OCI-LY7 (cell line): ENCODE measurements at regions not wholly inside any gene's neighbourhood (a gene's known extent, or its start where the extent isn't known, plus 50 kb on each side); places are given as distances from the start of the nearest gene placed in this dataset.

Source experiments
- BruUV-seq: library from RNA; stranded (reverse); fragments of 400-500 nt; replicated peaks from 2 replicates; lab custom pipeline; 2021; lab: Mats Ljungman, UMichigan
- CTCF ChIA-PET: fragments of 300-600 bp; sonication (Branson Sonifier 250); formaldehyde crosslinking; loops from one replicate; lab custom pipeline; 2022; ENCODE audit warnings: antibody characterized with exemption; ENCODE audit not compliant: unreplicated experiment; lab: Charles Lee
- POLR2A ChIA-PET: fragments of 300-600 bp; sonication (Branson Sonifier 250); formaldehyde crosslinking; loops from one replicate; lab custom pipeline; 2022; ENCODE audit warnings: antibody characterized with exemption; lab: Charles Lee
- DNase-seq: peaks from one replicate; pipeline ENCODE4 v3.0.0-alpha.2; 2015; ENCODE audit warnings: low spot score
- H2AFZ ChIP-seq: fragments of 200-600 bp; sonication (generic), shearing (Covaris generic); 2 replicates; pipeline ENCODE4 v1.6.1; 2014; ENCODE audit warnings: mild to moderate bottlenecking, antibody characterized with exemption, low read length, moderate library complexity
- H3K27ac ChIP-seq: fragments of 200-600 bp; sonication (generic); 2 replicates; pipeline ENCODE4 v1.5.1; 2014; ENCODE audit warnings: mixed run types, low read depth, mild to moderate bottlenecking, moderate library complexity, low read length, inconsistent platforms; ENCODE audit not compliant: poor library complexity, severe bottlenecking
- H3K36me3 ChIP-seq: fragments of 200-600 bp; sonication (generic); 2 replicates; pipeline ENCODE4 v1.6.1; 2014; ENCODE audit warnings: mild to moderate bottlenecking, antibody characterized with exemption, low read length, moderate library complexity, mixed read lengths; ENCODE audit not compliant: insufficient read depth
- H3K4me1 ChIP-seq: fragments of 200-600 bp; sonication (generic); 2 replicates; pipeline ENCODE4 v1.5.1; 2014; ENCODE audit warnings: mild to moderate bottlenecking, low read length; ENCODE audit not compliant: insufficient read depth, poor library complexity, severe bottlenecking
- H3K4me2 ChIP-seq: fragments of 200-600 bp; sonication (generic); 2 replicates; pipeline ENCODE4 v1.6.1; 2014; ENCODE audit warnings: mild to moderate bottlenecking, low read length
- H3K4me3 ChIP-seq: fragments of 200-600 bp; sonication (generic); 2 replicates; pipeline ENCODE4 v1.5.1; 2014; ENCODE audit warnings: mild to moderate bottlenecking, low read depth, low read length; ENCODE audit not compliant: poor library complexity, severe bottlenecking
- H3K79me2 ChIP-seq: fragments of 200-600 bp; sonication (generic); 2 replicates; pipeline ENCODE4 v1.6.1; 2016; ENCODE audit warnings: low read depth, mild to moderate bottlenecking, low read length, moderate library complexity, mixed read lengths; ENCODE audit not compliant: insufficient read depth
- H3K9me2 ChIP-seq: fragments of 200-600 bp; sonication (generic); 2 replicates; pipeline ENCODE4 v1.6.1; 2016; ENCODE audit warnings: mild to moderate bottlenecking, low read length, mixed read lengths; ENCODE audit not compliant: insufficient read depth
- H3K9me3 ChIP-seq: fragments of 200-600 bp; sonication (generic); 2 replicates; pipeline ENCODE4 v1.6.1; 2014; ENCODE audit warnings: mild to moderate bottlenecking, mixed run types, low read length, mixed read lengths
- H4K20me1 ChIP-seq: fragments of 200-600 bp; sonication (generic); 2 replicates; pipeline ENCODE4 v1.6.1; 2014; ENCODE audit warnings: mild to moderate bottlenecking, antibody characterized with exemption, low read length, moderate library complexity, mixed read lengths; ENCODE audit not compliant: insufficient read depth
- EZH2phosphoT487 ChIP-seq: fragments of 200-600 bp; sonication (generic); IDR thresholded peaks from 2 replicates; pipeline ENCODE4 v1.6.1; 2018; ENCODE audit warnings: low read depth, borderline replicate concordance, mild to moderate bottlenecking, mixed run types, antibody characterized with exemption, low read length, moderate library complexity, mixed read lengths
- intact Hi-C: fragments of 100-400 bp; cut with micrococcal nuclease; formaldehyde crosslinking; loops from one replicate; pipeline ENCODE4 v1.10.0; 2022; ENCODE audit not compliant: unreplicated experiment
- TF ChIP-seq, protein P1 (sequence below): fragments of 200-600 bp; sonication (generic); conservative IDR thresholded peaks from 2 replicates; pipeline ENCODE4 v1.5.1; 2014; ENCODE audit warnings: mild to moderate bottlenecking, antibody characterized with exemption, low read length, moderate library complexity, mixed read lengths

DNA sequence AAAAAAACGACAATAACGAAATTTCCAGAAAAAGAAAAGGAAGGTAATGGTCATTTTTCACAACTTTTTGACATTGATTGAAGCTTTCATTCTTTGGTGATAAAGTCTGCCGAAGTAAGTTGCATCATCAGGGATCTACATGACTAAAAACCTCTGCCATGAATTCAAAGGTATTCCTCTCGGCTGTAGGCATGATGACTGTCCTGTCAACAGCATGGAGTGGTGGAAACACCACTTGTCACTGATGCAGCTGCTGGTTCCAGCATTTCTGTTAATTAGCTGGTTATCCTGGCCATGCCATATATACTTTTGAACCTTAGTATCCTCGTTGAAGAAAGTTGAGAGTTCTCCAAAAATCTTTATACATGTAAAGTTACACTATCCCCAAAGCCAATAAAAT, 859.0 kb upstream of the ARPP21 start:
- no TSS peak for BruUV-seq
- ChIA-PET POLR2A (no interaction called here), CTCF (no interaction called here)
- H3K27ac ChIP-seq, result no peak overlapping the region
- no peaks in the 10 kb centered on the region for H3K9me3 ChIP-seq
- TF ChIP-seq EZH2phosphoT487, result no peak
- no peaks in the 10 kb centered on the region for H3K4me1 ChIP-seq
- H3K4me2 ChIP-seq, result no peak overlapping the region
- intact Hi-C loops, result no loop called here
- H3K36me3 ChIP-seq, result no peaks in the 10 kb centered on the region
- H3K79me2 ChIP-seq, result no peaks in the 10 kb centered on the region
- DNase-seq, result no peak
- no peaks in the 10 kb centered on the region for H3K9me2 ChIP-seq
- no peak overlapping the region for H3K4me3 ChIP-seq
- H2AFZ ChIP-seq, result no peak overlapping the region
- H4K20me1 ChIP-seq, result no peaks in the 10 kb centered on the region

DNA sequence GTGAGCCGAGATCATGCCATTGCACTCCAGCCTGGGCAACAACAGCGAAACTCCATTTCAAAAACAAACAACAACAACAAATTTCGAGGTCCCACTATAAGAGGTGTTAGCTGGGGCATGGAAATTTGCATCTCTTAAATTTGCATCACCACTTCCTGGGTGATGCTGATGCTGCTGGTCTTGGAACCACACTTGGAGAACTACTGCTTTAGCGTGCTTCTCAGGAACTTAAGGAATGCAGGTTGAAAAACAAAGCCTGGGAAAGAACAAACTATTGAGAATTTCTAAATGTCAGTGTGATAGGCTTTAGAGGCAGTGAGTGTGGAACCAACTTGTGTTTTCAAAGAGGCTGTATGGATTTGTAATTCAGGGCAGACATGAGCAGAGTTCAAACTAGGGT, 858.4 kb upstream of the ARPP21 start:
- no peak overlapping the region for H2AFZ ChIP-seq

DNA sequence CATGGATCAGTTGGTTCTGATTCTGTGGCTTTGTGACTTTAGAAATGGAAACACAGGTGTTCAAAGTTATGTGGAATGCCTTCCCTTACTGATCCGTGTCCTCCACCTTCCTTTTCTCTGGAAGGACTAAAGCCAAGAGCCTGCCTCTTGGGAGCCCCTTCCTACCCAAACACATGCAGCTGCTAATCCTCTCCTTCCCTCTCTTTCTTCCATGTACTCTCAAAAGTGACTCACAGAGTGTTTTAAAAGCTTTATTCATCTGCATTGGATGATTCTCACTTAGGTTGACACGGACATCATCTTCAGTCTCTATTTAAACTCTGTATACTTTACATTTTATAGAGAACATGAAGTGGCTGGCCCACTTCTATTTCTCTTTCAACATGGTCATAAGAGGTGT, 856.5 kb upstream of the ARPP21 start:
- Histone ChIP-seq H2AFZ (no peak overlapping the region), H3K9me2 (no peaks in the 10 kb centered on the region), H3K4me1 (no peaks in the 10 kb centered on the region), H3K79me2 (no peaks in the 10 kb centered on the region), H3K4me2 (no peak overlapping the region), H3K4me3 (no peak overlapping the region), H3K9me3 (no peaks in the 10 kb centered on the region), H3K36me3 (no peaks in the 10 kb centered on the region), H3K27ac (no peak overlapping the region), H4K20me1 (no peaks in the 10 kb centered on the region)
- ChIA-PET CTCF (no interaction called here), POLR2A (interaction anchor here (1.1 to 1.2 kb wide), 2 partner anchors 9 to 22 kb away, joined by 3 read pairs; no protein-coding TSS in a partner anchor)
- intact Hi-C loops, result no loop called here
- DNase-seq, result no peak
- TF ChIP-seq, protein P1, sequence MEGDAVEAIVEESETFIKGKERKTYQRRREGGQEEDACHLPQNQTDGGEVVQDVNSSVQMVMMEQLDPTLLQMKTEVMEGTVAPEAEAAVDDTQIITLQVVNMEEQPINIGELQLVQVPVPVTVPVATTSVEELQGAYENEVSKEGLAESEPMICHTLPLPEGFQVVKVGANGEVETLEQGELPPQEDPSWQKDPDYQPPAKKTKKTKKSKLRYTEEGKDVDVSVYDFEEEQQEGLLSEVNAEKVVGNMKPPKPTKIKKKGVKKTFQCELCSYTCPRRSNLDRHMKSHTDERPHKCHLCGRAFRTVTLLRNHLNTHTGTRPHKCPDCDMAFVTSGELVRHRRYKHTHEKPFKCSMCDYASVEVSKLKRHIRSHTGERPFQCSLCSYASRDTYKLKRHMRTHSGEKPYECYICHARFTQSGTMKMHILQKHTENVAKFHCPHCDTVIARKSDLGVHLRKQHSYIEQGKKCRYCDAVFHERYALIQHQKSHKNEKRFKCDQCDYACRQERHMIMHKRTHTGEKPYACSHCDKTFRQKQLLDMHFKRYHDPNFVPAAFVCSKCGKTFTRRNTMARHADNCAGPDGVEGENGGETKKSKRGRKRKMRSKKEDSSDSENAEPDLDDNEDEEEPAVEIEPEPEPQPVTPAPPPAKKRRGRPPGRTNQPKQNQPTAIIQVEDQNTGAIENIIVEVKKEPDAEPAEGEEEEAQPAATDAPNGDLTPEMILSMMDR, result no peak
- no peak for TF ChIP-seq EZH2phosphoT487
- BruUV-seq, result no TSS peak

More for the DNA sequence above, 858.4 kb upstream of the ARPP21 start:
- POLR2A ChIA-PET, result no interaction called here
- no peaks in the 10 kb centered on the region for H3K79me2 ChIP-seq
- no peaks in the 10 kb centered on the region for H3K36me3 ChIP-seq
- H3K27ac ChIP-seq, result no peak overlapping the region
- H3K9me2 ChIP-seq, result no peaks in the 10 kb centered on the region
- intact Hi-C loops, result no loop called here
- H3K4me2 ChIP-seq, result no peak overlapping the region
- no peaks in the 10 kb centered on the region for H4K20me1 ChIP-seq
- no peaks in the 10 kb centered on the region for H3K9me3 ChIP-seq
- H3K4me3 ChIP-seq, result no peak overlapping the region
- TF ChIP-seq, protein P1, result no peak
- no peak for TF ChIP-seq EZH2phosphoT487
- CTCF ChIA-PET, result no interaction called here
- no peak for DNase-seq
- H3K4me1 ChIP-seq, result no peaks in the 10 kb centered on the region
- BruUV-seq, result no TSS peak
